K562 (cell line): ENCODE measurements at regions not wholly inside any gene's neighbourhood (a gene's known extent, or its start where the extent isn't known, plus 50 kb on each side); places are given as distances from the start of the nearest gene placed in this dataset.

Experiments used
- ATAC-seq: fragments of 200-7000 bp; cut with Tn5 transposase; 3 replicates; pipeline ENCODE4 v1.9.1; 2020; ENCODE audit warnings: moderate library complexity
- BruUV-seq: library from RNA; stranded (reverse); fragments of 400-500 nt; replicated peaks from 2 replicates; lab custom pipeline; 2021; lab: Mats Ljungman, UMichigan
- CTCF ChIA-PET: fragments of 300-600 bp; formaldehyde crosslinking; extraction: SDS; loops from one replicate; lab custom pipeline; 2021; ENCODE audit warnings: low intra/inter-chr PET ratio; lab: Yijun Ruan, JAX
- POLR2A ChIA-PET: fragments of 300-600, 350-650 bp; sonication (Branson Sonifier 250); formaldehyde crosslinking; extraction: SDS; loops from one replicate; lab custom pipeline; 2021; ENCODE audit warnings: antibody characterized with exemption, inconsistent platforms; lab: Yijun Ruan, JAX
- DNase-seq, 4 experiments: peaks; one replicate each; pipeline versions ENCODE4 v3.0.0 to v3.0.0-alpha.2; 2011 to 2018; ENCODE audit warnings: low spot score in 3 of 4, mixed read lengths in 3 of 4; ENCODE audit errors: extremely low read depth in 1 of 4
- FAIRE-seq: peaks from 2 replicates; lab custom pipeline; 2011; peaks lifted over from hg19 to GRCh38; lab: Jason Lieb, UNC
- H2AFZ ChIP-seq: 2 replicates; pipeline ENCODE4 v1.6.0; 2011; ENCODE audit warnings: low read depth, low read length, control low read depth, inconsistent platforms
- H3K27ac ChIP-seq: fragments of 200-600 bp; 3 replicates; pipeline ENCODE4 v1.8.0; 2011; ENCODE audit warnings: low read depth, mild to moderate bottlenecking, control low read depth, inconsistent platforms, low read length, moderate library complexity, mixed read lengths; ENCODE audit errors: extremely low read depth
- H3K27me3 ChIP-seq, 2 experiments: fragments of 300-600 bp in 1 of 2; 2 replicates in 1 of 2; 3 replicates in 1 of 2; pipeline versions ENCODE4 v1.6.0 to v1.8.0; 2011; ENCODE audit warnings: inconsistent platforms in 2 of 2, low read length in 2 of 2, mild to moderate bottlenecking in 1 of 2, mixed read lengths in 1 of 2, moderate library complexity in 1 of 2; ENCODE audit not compliant: control insufficient read depth in 2 of 2, insufficient read depth in 2 of 2
- H3K36me3 ChIP-seq: fragments of 300-600 bp; 3 replicates; pipeline ENCODE4 v1.8.0; 2011; ENCODE audit warnings: mild to moderate bottlenecking, low read length, inconsistent platforms; ENCODE audit not compliant: control insufficient read depth, insufficient read depth
- H3K4me1 ChIP-seq, 2 experiments: fragments of 200-600 bp in 1 of 2; replicated peaks in 1 of 2; 2 replicates in 1 of 2; 3 replicates in 1 of 2; pipeline versions ENCODE4 v1.5.1 to v1.8.0; 2011; ENCODE audit warnings: inconsistent platforms in 2 of 2, low read length in 2 of 2, mild to moderate bottlenecking in 1 of 2, mixed read lengths in 1 of 2, moderate library complexity in 1 of 2; ENCODE audit not compliant: control insufficient read depth in 2 of 2, insufficient read depth in 2 of 2
- H3K4me2 ChIP-seq: 2 replicates; pipeline ENCODE4 v1.6.1; 2011; ENCODE audit warnings: low read length, control low read depth, inconsistent platforms, mixed read lengths; ENCODE audit not compliant: insufficient read depth
- H3K4me3 ChIP-seq: fragments of 200-600 bp; sonication (generic), shearing (Covaris generic); 2 replicates; pipeline ENCODE4 v1.5.1; 2016; ENCODE audit warnings: control low read depth, inconsistent platforms
- H3K79me2 ChIP-seq: fragments of 200-600 bp; 3 replicates; pipeline ENCODE4 v1.8.0; 2011; ENCODE audit warnings: low read length, inconsistent platforms; ENCODE audit not compliant: control insufficient read depth, insufficient read depth
- H3K9ac ChIP-seq, 2 experiments: 2 replicates each; pipeline versions ENCODE4 v1.6.0 to v1.6.1; 2011; ENCODE audit warnings: low read depth in 2 of 2, low read length in 2 of 2, control low read depth in 1 of 2, inconsistent platforms in 1 of 2, mild to moderate bottlenecking in 1 of 2, mixed read lengths in 1 of 2; ENCODE audit not compliant: insufficient read depth in 1 of 2
- H3K9me1 ChIP-seq: one replicate; pipeline ENCODE4 v1.6.0; 2011; ENCODE audit warnings: inconsistent platforms, mild to moderate bottlenecking, low read length, moderate library complexity; ENCODE audit not compliant: control insufficient read depth, insufficient read depth
- H3K9me3 ChIP-seq: replicated peaks from 2 replicates; pipeline ENCODE4 v1.5.1; 2011; ENCODE audit warnings: low read depth, low read length, inconsistent platforms; ENCODE audit not compliant: control insufficient read depth, insufficient read depth
- H4K20me1 ChIP-seq: replicated peaks from 2 replicates; pipeline ENCODE4 v1.6.1; 2011; ENCODE audit warnings: low read length, inconsistent platforms, mixed read lengths; ENCODE audit not compliant: control insufficient read depth, insufficient read depth
- HDAC3 ChIP-seq: fragments of 450-650 bp; IDR thresholded peaks from 2 replicates; pipeline ENCODE4 v1.6.1; 2018; ENCODE audit warnings: borderline replicate concordance, mild to moderate bottlenecking, moderate library complexity; ENCODE audit not compliant: partially characterized antibody
- MAFG ChIP-seq: fragments of 450-650 bp; conservative IDR thresholded peaks from 2 replicates; pipeline ENCODE4 v1.6.1; 2016; ENCODE audit warnings: missing genetic modification characterization, missing compliant biosample characterization
- MIER1 ChIP-seq: fragments of 450-650 bp; IDR thresholded peaks from 2 replicates; pipeline ENCODE4 v1.6.1; 2016; ENCODE audit warnings: antibody characterized with exemption, mild to moderate bottlenecking, low read depth
- NCOA6 ChIP-seq: fragments of 450-650 bp; IDR thresholded peaks from 2 replicates; pipeline ENCODE4 v1.6.1; 2017; ENCODE audit warnings: mild to moderate bottlenecking
- PRMT5 ChIP-seq: sonication (generic); formaldehyde crosslinking; IDR thresholded peaks from 2 replicates; pipeline ENCODE4 v1.5.0; 2020; ENCODE audit warnings: missing genetic modification reagents
- ZNF79 ChIP-seq: fragments of 250-450 bp; sonication (Bioruptor Pico); IDR thresholded peaks from 2 replicates; pipeline ENCODE4 v1.4.0; 2020; ENCODE audit warnings: low read depth, mild to moderate bottlenecking, moderate library complexity
- WGBS: fragments of 100-300 bp; shearing (Covaris generic); methylation state at CpG from one replicate; pipeline ENCODE4 v1.1.6; 2016; ENCODE audit warnings: low coverage, mixed read lengths; ENCODE audit not compliant: insufficient coverage; ENCODE audit errors: missing lambda C conversion rate; 5-methylcytosine and 5-hydroxymethylcytosine counted together
- in situ Hi-C: fragments of 300-500 bp; cut with MboI; formaldehyde crosslinking; loops from 4 replicates; pipeline ENCODE4 v1.15.0; 2018; ENCODE audit warnings: inconsistent platforms, mixed read lengths
- intact Hi-C: fragments of 100-400 bp; cut with micrococcal nuclease; formaldehyde crosslinking; loops from 2 replicates; pipeline ENCODE4 v1.14.2; 2022
- TF ChIP-seq, protein P1 (sequence below), 2 experiments: IDR thresholded peaks in 1 of 2; conservative IDR thresholded peaks in 1 of 2; 2 replicates each; pipeline ENCODE4 v1.6.1; 2016; ENCODE audit warnings: low read depth in 2 of 2, mild to moderate bottlenecking in 1 of 2, missing compliant biosample characterization in 1 of 2, missing genetic modification characterization in 1 of 2, moderate library complexity in 1 of 2
- TF ChIP-seq, protein P2 (sequence below): fragments of 250-450 bp; sonication (Bioruptor Pico); IDR thresholded peaks from 2 replicates; pipeline ENCODE4 v1.8.0; 2021; ENCODE audit warnings: borderline replicate concordance, mild to moderate bottlenecking, moderate library complexity; ENCODE audit not compliant: poor library complexity, severe bottlenecking
- TF ChIP-seq, protein P3 (sequence below): fragments of 250-450 bp; sonication (Bioruptor Pico); IDR thresholded peaks from 2 replicates; pipeline ENCODE4 v1.5.0; 2021; ENCODE audit warnings: mild to moderate bottlenecking, borderline replicate concordance
- TF ChIP-seq, protein P4 (sequence below): fragments of 250-450 bp; sonication (Bioruptor Pico); IDR thresholded peaks from 2 replicates; pipeline ENCODE4 v1.8.0; 2022; ENCODE audit warnings: moderate library complexity, mild to moderate bottlenecking, inconsistent platforms
- TF ChIP-seq, protein P5 (sequence below): fragments of 450-650 bp; IDR thresholded peaks from 2 replicates; pipeline ENCODE4 v1.6.1; 2016; ENCODE audit warnings: low read depth, mild to moderate bottlenecking, moderate library complexity
- TF ChIP-seq, protein P6 (sequence below): sonication (generic); formaldehyde crosslinking; IDR thresholded peaks from 2 replicates; pipeline ENCODE4 v1.8.0; 2022; ENCODE audit warnings: mild to moderate bottlenecking, low read depth, missing genetic modification reagents
- TF ChIP-seq, protein P7 (sequence below): fragments of 250-450 bp; sonication (Bioruptor Pico); IDR thresholded peaks from 2 replicates; pipeline ENCODE4 v1.9.0; 2021; ENCODE audit warnings: mild to moderate bottlenecking

DNA sequence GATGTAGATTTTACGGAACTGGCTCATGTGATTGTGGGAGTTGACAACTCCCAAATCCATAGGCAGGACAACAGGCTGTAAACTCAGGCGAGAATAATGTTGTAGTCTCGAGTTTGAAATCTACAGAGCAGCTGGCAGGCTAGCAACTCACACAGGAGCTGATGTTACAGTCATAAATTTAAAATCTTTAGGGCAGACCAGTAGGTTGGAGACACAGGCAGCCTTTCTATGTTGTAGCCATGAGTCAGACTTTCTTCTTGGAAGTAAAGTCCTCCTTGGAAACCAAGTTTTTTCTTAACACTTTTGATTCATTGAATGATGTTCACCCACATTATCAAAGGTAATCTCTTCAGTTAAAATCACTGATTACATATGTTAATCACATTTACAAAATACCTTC, 89.1 kb upstream of the ALCAM start:
- ATAC-seq = no peak
- TF ChIP-seq, protein P1, sequence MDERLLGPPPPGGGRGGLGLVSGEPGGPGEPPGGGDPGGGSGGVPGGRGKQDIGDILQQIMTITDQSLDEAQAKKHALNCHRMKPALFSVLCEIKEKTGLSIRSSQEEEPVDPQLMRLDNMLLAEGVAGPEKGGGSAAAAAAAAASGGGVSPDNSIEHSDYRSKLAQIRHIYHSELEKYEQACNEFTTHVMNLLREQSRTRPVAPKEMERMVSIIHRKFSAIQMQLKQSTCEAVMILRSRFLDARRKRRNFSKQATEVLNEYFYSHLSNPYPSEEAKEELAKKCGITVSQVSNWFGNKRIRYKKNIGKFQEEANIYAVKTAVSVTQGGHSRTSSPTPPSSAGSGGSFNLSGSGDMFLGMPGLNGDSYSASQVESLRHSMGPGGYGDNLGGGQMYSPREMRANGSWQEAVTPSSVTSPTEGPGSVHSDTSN (CRISPR knock-in tag; IDR thresholded peaks at IDR 0.05; ENCODE audit: low read depth) = no peak
- TF ChIP-seq, protein P1 (tag; conservative IDR thresholded peaks at IDR 0.05; ENCODE audit: low read depth) = no peak
- TF ChIP-seq ZNF79 = no peak
- TF ChIP-seq, protein P2, sequence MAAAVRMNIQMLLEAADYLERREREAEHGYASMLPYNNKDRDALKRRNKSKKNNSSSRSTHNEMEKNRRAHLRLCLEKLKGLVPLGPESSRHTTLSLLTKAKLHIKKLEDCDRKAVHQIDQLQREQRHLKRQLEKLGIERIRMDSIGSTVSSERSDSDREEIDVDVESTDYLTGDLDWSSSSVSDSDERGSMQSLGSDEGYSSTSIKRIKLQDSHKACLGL (CRISPR knock-in tag) = no peak
- TF ChIP-seq, protein P3, sequence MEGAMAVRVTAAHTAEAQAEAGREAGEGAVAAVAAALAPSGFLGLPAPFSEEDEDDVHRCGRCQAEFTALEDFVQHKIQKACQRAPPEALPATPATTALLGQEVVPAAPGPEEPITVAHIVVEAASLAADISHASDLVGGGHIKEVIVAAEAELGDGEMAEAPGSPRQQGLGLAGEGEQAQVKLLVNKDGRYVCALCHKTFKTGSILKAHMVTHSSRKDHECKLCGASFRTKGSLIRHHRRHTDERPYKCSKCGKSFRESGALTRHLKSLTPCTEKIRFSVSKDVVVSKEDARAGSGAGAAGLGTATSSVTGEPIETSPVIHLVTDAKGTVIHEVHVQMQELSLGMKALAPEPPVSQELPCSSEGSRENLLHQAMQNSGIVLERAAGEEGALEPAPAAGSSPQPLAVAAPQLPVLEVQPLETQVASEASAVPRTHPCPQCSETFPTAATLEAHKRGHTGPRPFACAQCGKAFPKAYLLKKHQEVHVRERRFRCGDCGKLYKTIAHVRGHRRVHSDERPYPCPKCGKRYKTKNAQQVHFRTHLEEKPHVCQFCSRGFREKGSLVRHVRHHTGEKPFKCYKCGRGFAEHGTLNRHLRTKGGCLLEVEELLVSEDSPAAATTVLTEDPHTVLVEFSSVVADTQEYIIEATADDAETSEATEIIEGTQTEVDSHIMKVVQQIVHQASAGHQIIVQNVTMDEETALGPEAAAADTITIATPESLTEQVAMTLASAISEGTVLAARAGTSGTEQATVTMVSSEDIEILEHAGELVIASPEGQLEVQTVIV (CRISPR knock-in tag) = no peak
- TF ChIP-seq, protein P4, sequence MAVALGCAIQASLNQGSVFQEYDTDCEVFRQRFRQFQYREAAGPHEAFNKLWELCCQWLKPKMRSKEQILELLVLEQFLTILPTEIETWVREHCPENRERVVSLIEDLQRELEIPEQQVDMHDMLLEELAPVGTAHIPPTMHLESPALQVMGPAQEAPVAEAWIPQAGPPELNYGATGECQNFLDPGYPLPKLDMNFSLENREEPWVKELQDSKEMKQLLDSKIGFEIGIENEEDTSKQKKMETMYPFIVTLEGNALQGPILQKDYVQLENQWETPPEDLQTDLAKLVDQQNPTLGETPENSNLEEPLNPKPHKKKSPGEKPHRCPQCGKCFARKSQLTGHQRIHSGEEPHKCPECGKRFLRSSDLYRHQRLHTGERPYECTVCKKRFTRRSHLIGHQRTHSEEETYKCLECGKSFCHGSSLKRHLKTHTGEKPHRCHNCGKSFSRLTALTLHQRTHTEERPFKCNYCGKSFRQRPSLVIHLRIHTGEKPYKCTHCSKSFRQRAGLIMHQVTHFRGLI (CRISPR knock-in tag) = no peak
- TF ChIP-seq HDAC3 = no peak
- no peak for TF ChIP-seq NCOA6
- TF ChIP-seq, protein P5, sequence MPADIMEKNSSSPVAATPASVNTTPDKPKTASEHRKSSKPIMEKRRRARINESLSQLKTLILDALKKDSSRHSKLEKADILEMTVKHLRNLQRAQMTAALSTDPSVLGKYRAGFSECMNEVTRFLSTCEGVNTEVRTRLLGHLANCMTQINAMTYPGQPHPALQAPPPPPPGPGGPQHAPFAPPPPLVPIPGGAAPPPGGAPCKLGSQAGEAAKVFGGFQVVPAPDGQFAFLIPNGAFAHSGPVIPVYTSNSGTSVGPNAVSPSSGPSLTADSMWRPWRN = no peak
- TF ChIP-seq, protein P6, sequence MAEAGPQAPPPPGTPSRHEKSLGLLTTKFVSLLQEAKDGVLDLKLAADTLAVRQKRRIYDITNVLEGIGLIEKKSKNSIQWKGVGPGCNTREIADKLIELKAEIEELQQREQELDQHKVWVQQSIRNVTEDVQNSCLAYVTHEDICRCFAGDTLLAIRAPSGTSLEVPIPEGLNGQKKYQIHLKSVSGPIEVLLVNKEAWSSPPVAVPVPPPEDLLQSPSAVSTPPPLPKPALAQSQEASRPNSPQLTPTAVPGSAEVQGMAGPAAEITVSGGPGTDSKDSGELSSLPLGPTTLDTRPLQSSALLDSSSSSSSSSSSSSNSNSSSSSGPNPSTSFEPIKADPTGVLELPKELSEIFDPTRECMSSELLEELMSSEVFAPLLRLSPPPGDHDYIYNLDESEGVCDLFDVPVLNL = no peak
- no peak for TF ChIP-seq PRMT5 (CRISPR knock-in tag)
- TF ChIP-seq, protein P7, sequence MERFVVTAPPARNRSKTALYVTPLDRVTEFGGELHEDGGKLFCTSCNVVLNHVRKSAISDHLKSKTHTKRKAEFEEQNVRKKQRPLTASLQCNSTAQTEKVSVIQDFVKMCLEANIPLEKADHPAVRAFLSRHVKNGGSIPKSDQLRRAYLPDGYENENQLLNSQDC (CRISPR knock-in tag) = no peak
- no peak for TF ChIP-seq MIER1
- TF ChIP-seq MAFG = no peak

More for the DNA sequence above, 89.1 kb upstream of the ALCAM start:
- 0% methylated on average over 3 of the region's 3 CpGs for WGBS
- ChIA-PET CTCF (no interaction called here), POLR2A (no interaction called here)
- Histone ChIP-seq H3K36me3 (no peaks in the 10 kb centered on the region), H3K4me1 (no peaks in the 10 kb centered on the region), H3K9ac (no peak overlapping the region), H4K20me1 (no peaks in the 10 kb centered on the region), H3K79me2 (no peaks in the 10 kb centered on the region), H3K27me3 (no peaks in the 10 kb centered on the region), H3K27ac (no peak overlapping the region), H3K9me1 (no peaks in the 10 kb centered on the region), H3K4me2 (no peak overlapping the region), H3K9me3 (no peaks in the 10 kb centered on the region), H2AFZ (no peak overlapping the region), H3K4me3 (no peak overlapping the region)
- intact Hi-C loops (no loop called here), in situ Hi-C loops (no loop called here)
- FAIRE-seq = no peak
- no TSS peak for BruUV-seq
- no peak for DNase-seq
